GM12878 (cell line): ENCODE measurements at regions not wholly inside any gene's neighbourhood (a gene's known extent, or its start where the extent isn't known, plus 50 kb on each side); places are given as distances from the start of the nearest gene placed in this dataset.

ENCODE experiments used
- ATAC-seq: fragments of 200-7000 bp; cut with Tn5 transposase; 3 replicates; pipeline ENCODE4 v1.9.1; 2020; ENCODE audit warnings: mild to moderate bottlenecking, moderate library complexity
- BruUV-seq: library from RNA; stranded (reverse); fragments of 400-500 nt; replicated peaks from 2 replicates; lab custom pipeline; 2021; lab: Mats Ljungman, UMichigan
- CTCF ChIA-PET: fragments of 300-600 bp; sonication (Branson Sonifier 250); formaldehyde crosslinking; extraction: SDS; loops from one replicate; lab custom pipeline; 2021; ENCODE audit warnings: inconsistent platforms; lab: Yijun Ruan, JAX
- POLR2A ChIA-PET: fragments of 350-600 bp; formaldehyde crosslinking; extraction: SDS; loops from one replicate; lab custom pipeline; 2021; ENCODE audit warnings: inconsistent platforms; lab: Charles Lee
- RAD21 ChIA-PET: fragments of 300-600 bp; sonication (Branson Sonifier 250); formaldehyde crosslinking; loops from one replicate; lab custom pipeline; 2023; ENCODE audit warnings: antibody characterized with exemption; ENCODE audit not compliant: unreplicated experiment; lab: Charles Lee
- SMC1A ChIA-PET: fragments of 300-600 bp; sonication (Branson Sonifier 250); formaldehyde crosslinking; loops from one replicate; lab custom pipeline; 2023; ENCODE audit not compliant: unreplicated experiment, uncharacterized antibody; lab: Charles Lee
- DNase-seq: peaks from one replicate; pipeline ENCODE4 v3.0.0-alpha.2; 2011; ENCODE audit warnings: low read depth, low spot score
- FAIRE-seq: peaks from 3 replicates; lab custom pipeline; 2011; peaks lifted over from hg19 to GRCh38; lab: Jason Lieb, UNC
- H2AFZ ChIP-seq: 2 replicates; pipeline ENCODE4 v1.6.0; 2011; ENCODE audit warnings: low read depth, low read length, control low read depth; ENCODE audit not compliant: control insufficient read depth
- H3K27ac ChIP-seq: 2 replicates; pipeline ENCODE4 v1.5.1; 2011; ENCODE audit warnings: control low read depth; ENCODE audit not compliant: control insufficient read depth, insufficient read depth
- H3K27me3 ChIP-seq, 2 experiments: replicated peaks in 1 of 2; 2 replicates each; pipeline versions ENCODE4 v1.6.0 to v1.6.1; 2011; ENCODE audit warnings: low read length in 1 of 2; ENCODE audit not compliant: control insufficient read depth in 2 of 2, insufficient read depth in 2 of 2
- H3K36me3 ChIP-seq, 2 experiments: 2 replicates each; pipeline ENCODE4 v1.5.1; 2011; ENCODE audit warnings: low read length in 1 of 2; ENCODE audit not compliant: control insufficient read depth in 2 of 2, insufficient read depth in 2 of 2
- H3K4me1 ChIP-seq: 2 replicates; pipeline ENCODE4 v1.6.1; 2011; ENCODE audit warnings: mild to moderate bottlenecking, low read length, moderate library complexity, mixed read lengths; ENCODE audit not compliant: control insufficient read depth, insufficient read depth
- H3K4me2 ChIP-seq: 2 replicates; pipeline ENCODE4 v1.6.0; 2011; ENCODE audit warnings: control low read depth; ENCODE audit not compliant: control insufficient read depth, insufficient read depth
- H3K4me3 ChIP-seq: fragments of 200-600 bp; sonication (generic); 2 replicates; pipeline ENCODE4 v1.5.1; 2016
- H3K79me2 ChIP-seq: 2 replicates; pipeline ENCODE4 v1.6.0; 2011; ENCODE audit warnings: low read length; ENCODE audit not compliant: control insufficient read depth, insufficient read depth
- H3K9ac ChIP-seq: 2 replicates; pipeline ENCODE4 v1.8.0; 2011; ENCODE audit warnings: low read length, control low read depth, mixed read lengths; ENCODE audit not compliant: control insufficient read depth, insufficient read depth
- H3K9me3 ChIP-seq: replicated peaks from 3 replicates; pipeline ENCODE4 v1.5.1; 2011; ENCODE audit warnings: mild to moderate bottlenecking, low read length; ENCODE audit not compliant: control insufficient read depth, insufficient read depth
- H4K20me1 ChIP-seq: 2 replicates; pipeline ENCODE4 v1.6.0; 2011; ENCODE audit not compliant: control insufficient read depth, insufficient read depth
- ATF7 ChIP-seq: fragments of 450-650 bp; IDR thresholded peaks from 2 replicates; pipeline ENCODE4 v1.6.1; 2016; ENCODE audit warnings: low read depth, mild to moderate bottlenecking
- BCL3 ChIP-seq: IDR thresholded peaks from 2 replicates; pipeline ENCODE4 v1.6.1; 2011; ENCODE audit warnings: borderline replicate concordance, low read depth, mild to moderate bottlenecking, moderate library complexity, low read length; ENCODE audit not compliant: insufficient read depth, poor library complexity, severe bottlenecking
- E2F4 ChIP-seq: IDR thresholded peaks from 2 replicates; pipeline ENCODE4 v1.6.1; 2012; ENCODE audit warnings: low read depth, low read length, improper control_type of control experiment
- FOS ChIP-seq: IDR thresholded peaks from 3 replicates; pipeline ENCODE4 v1.6.1; 2011; ENCODE audit warnings: borderline replicate concordance; ENCODE audit not compliant: insufficient read length; ENCODE audit errors: extremely low read depth
- HDGF ChIP-seq: fragments of 450-650 bp; IDR thresholded peaks from 2 replicates; pipeline ENCODE4 v1.6.1; 2016; ENCODE audit warnings: antibody characterized with exemption
- HSF1 ChIP-seq: fragments of 150-350 bp; IDR thresholded peaks from 2 replicates; pipeline ENCODE4 v1.6.1; 2014; ENCODE audit warnings: mild to moderate bottlenecking, low read depth, low read length
- IRF3 ChIP-seq: fragments of 450-650 bp; IDR thresholded peaks from 2 replicates; pipeline ENCODE4 v1.6.1; 2014; ENCODE audit warnings: mild to moderate bottlenecking
- MYC ChIP-seq: IDR thresholded peaks from 2 replicates; pipeline ENCODE4 v1.6.1; 2011; ENCODE audit warnings: mild to moderate bottlenecking, low read length, moderate library complexity, inconsistent platforms; ENCODE audit not compliant: insufficient read depth, insufficient replicate concordance, insufficient read length, severe bottlenecking
- NFYB ChIP-seq: IDR thresholded peaks from 2 replicates; pipeline ENCODE4 v1.6.1; 2011; ENCODE audit warnings: low read depth, mild to moderate bottlenecking, low read length, improper control_type of control experiment, moderate library complexity; ENCODE audit not compliant: insufficient read depth
- RELB ChIP-seq: fragments of 450-650 bp; IDR thresholded peaks from 2 replicates; pipeline ENCODE4 v1.6.1; 2017; ENCODE audit warnings: low read depth, mild to moderate bottlenecking, moderate library complexity
- SMAD1 ChIP-seq: fragments of 450-650 bp; IDR thresholded peaks from 2 replicates; pipeline ENCODE4 v1.6.1; 2018; ENCODE audit warnings: mild to moderate bottlenecking, low read depth; ENCODE audit not compliant: partially characterized antibody
- SRF ChIP-seq, 2 experiments: IDR thresholded peaks; 2 replicates each; pipeline ENCODE4 v1.6.1; 2011; ENCODE audit warnings: low read depth in 2 of 2, low read length in 2 of 2, mild to moderate bottlenecking in 1 of 2, moderate library complexity in 1 of 2
- WGBS: methylation state at CpG from one replicate; pipeline ENCODE4 v1.1.6; 2016; ENCODE audit warnings: low lambda C conversion rate; ENCODE audit not compliant: insufficient replicate concordance, insufficient coverage; ENCODE audit errors: missing lambda C conversion rate; 5-methylcytosine and 5-hydroxymethylcytosine counted together
- in situ Hi-C: fragments of 300-500 bp; cut with MboI; formaldehyde crosslinking; loops from 9 replicates; pipeline ENCODE4 v1.14.3; 2018; ENCODE audit warnings: mixed read lengths
- intact Hi-C: fragments of 100-400 bp; cut with micrococcal nuclease; formaldehyde crosslinking; loops from one replicate; pipeline ENCODE4 v1.14.2; 2022; ENCODE audit not compliant: unreplicated experiment

GRCh38 chr12:131599190-131600159 lies 111.4 kb upstream of the SFSWAP start (continued):
- no peak for TF ChIP-seq BCL3
- TF ChIP-seq FOS, result no peak
- no peak for TF ChIP-seq MYC

- Histone ChIP-seq H2AFZ (no peak overlapping the region), H3K36me3 (no peaks in the 10 kb centered on the region), H3K4me2 (no peak overlapping the region), H4K20me1 (no peaks in the 10 kb centered on the region), H3K27ac (no peak overlapping the region), H3K4me3 (no peak overlapping the region), H3K4me1 (peaks cover 22% of the 10 kb centered on the region), H3K9ac (no peak overlapping the region), H3K9me3 (no peaks in the 10 kb centered on the region; the same call in 2 of the 3 replicates), H3K27me3 (no peaks in the 10 kb centered on the region), H3K79me2 (no peaks in the 10 kb centered on the region)
- FAIRE-seq, result no peak
- RAD21 ChIA-PET, result no interaction called here
- no peak for ATAC-seq
- WGBS, result 32% methylated on average over 6 of the region's 6 CpGs
- CTCF ChIA-PET, result no interaction called here
- SMC1A ChIA-PET, result no interaction called here
- intact Hi-C loops (no loop called here), in situ Hi-C loops (no loop called here)
- BruUV-seq, result no TSS peak
- TF ChIP-seq NFYB (no peak), SMAD1 (no peak), E2F4 (no peak), IRF3 (no peak), ATF7 (no peak), HSF1 (no peak), HDGF (no peak), RELB (no peak), SRF (IDR thresholded peaks at IDR 0.05; ENCODE audit: low read depth in 2 of 2, low read length in 2 of 2) (no peak)
- DNase-seq, result no peak
- POLR2A ChIA-PET, result no interaction called here
Observed at GRCh38 chr12:131600160-131600532, 110.7 kb upstream of the SFSWAP start.
